ENCODE measurements at regions not wholly inside any gene's neighbourhood (a gene's known extent, or its start where the extent isn't known, plus 50 kb on each side); places are given as distances from the start of the nearest gene placed in this dataset.

DNA sequence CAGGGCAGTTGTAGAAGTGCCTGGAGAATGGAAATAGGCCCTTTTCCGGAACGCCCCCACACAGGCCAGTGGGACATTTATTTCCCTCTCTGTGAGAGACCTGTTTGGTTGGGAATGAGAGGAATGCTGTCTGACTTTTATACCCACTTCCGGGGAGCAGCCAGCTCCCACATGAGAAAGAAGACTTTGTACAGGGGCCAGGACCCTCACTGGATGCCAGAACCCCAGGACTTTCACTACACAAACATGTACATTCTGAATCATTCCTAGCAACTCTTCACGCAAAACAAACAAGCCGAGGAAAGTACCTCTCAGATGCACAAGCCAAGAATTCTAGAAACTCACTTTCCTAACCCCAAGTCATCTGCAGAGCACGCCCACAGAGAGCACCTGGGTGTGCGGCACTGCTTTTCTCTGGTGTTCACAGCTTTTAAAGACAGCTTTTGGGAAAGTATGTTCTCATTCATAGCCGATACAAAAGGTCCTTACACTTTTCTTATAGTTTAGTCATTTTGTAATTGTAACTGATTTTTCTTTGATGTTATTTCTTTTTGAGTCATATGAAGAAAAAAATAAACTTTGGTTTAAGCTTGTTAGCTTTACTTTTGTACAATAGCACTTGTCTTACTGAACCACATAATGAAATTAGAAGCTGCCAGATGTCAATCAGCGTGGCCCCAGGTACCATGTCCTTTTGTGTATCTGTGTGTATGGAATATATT lies 856.1 kb upstream of the ID2 start:
- Histone ChIP-seq H3K9me1 (ENCODE audit: control insufficient read depth, insufficient read depth, low read length) (no peaks in the 10 kb centered on the region), H3K9ac (ENCODE audit: insufficient read depth in 1 of 2, low read depth in 2 of 2, low read length in 2 of 2) (no peak overlapping the region), H3K4me1 (replicated peaks in 1 of 2; ENCODE audit: control insufficient read depth in 2 of 2, insufficient read depth in 2 of 2, low read length in 2 of 2) (no peaks in the 10 kb centered on the region), H3K79me2 (ENCODE audit: control insufficient read depth, insufficient read depth, low read length) (no peaks in the 10 kb centered on the region), H3K27ac (ENCODE audit: extremely low read depth, low read depth, low read length) (no peak overlapping the region), H3K9me3 (replicated peaks; ENCODE audit: control insufficient read depth, insufficient read depth, low read depth, low read length) (no peaks in the 10 kb centered on the region), H4K20me1 (replicated peaks; ENCODE audit: control insufficient read depth, insufficient read depth, low read length) (no peaks in the 10 kb centered on the region), H3K36me3 (ENCODE audit: control insufficient read depth, insufficient read depth, low read length) (no peaks in the 10 kb centered on the region), H3K27me3 (ENCODE audit: control insufficient read depth in 2 of 2, insufficient read depth in 2 of 2, low read length in 2 of 2) (no peaks in the 10 kb centered on the region), H2AFZ (ENCODE audit: low read depth, low read length) (no peak overlapping the region), H3K4me2 (ENCODE audit: insufficient read depth, low read length) (no peak overlapping the region), H3K4me3 (no peak overlapping the region)
- in situ Hi-C loops (cut with MboI) (no loop called here), intact Hi-C loops (cut with micrococcal nuclease) (no loop called here)
- BruUV-seq (replicated peaks): no TSS peak
- FAIRE-seq (no peak), DNase-seq (ENCODE audit: extremely low read depth in 1 of 4, low spot score in 3 of 4) (no peak), ATAC-seq (no peak)
- TF ChIP-seq EP300 (IDR thresholded peaks at IDR 0.05; ENCODE audit: low read length) (no peak), SRF (CRISPR knock-in tag; IDR thresholded peaks at IDR 0.05) (no peak), TAL1 (IDR thresholded peaks at IDR 0.05) (no peak), KLF13 (tag; IDR thresholded peaks at IDR 0.05; ENCODE audit: borderline replicate concordance, low read depth) (no peak), ZNF655 (CRISPR knock-in tag; IDR thresholded peaks at IDR 0.05) (no peak), POLR2G (IDR thresholded peaks at IDR 0.05; ENCODE audit: low read depth, low read length) (no peak), BRF2 (IDR thresholded peaks at IDR 0.05; ENCODE audit: borderline replicate concordance, insufficient read depth, insufficient read length) (no peak), LCOR (CRISPR knock-in tag; IDR thresholded peaks at IDR 0.05) (no peak), RBM34 (IDR thresholded peaks at IDR 0.05; ENCODE audit: borderline replicate concordance, insufficient read depth, low read length) (no peak), HCFC1 (IDR thresholded peaks at IDR 0.05; ENCODE audit: low read depth, low read length) (no peak), ZNF354B (CRISPR knock-in tag; IDR thresholded peaks at IDR 0.05) (no peak)
- TF ChIP-seq, protein P1, sequence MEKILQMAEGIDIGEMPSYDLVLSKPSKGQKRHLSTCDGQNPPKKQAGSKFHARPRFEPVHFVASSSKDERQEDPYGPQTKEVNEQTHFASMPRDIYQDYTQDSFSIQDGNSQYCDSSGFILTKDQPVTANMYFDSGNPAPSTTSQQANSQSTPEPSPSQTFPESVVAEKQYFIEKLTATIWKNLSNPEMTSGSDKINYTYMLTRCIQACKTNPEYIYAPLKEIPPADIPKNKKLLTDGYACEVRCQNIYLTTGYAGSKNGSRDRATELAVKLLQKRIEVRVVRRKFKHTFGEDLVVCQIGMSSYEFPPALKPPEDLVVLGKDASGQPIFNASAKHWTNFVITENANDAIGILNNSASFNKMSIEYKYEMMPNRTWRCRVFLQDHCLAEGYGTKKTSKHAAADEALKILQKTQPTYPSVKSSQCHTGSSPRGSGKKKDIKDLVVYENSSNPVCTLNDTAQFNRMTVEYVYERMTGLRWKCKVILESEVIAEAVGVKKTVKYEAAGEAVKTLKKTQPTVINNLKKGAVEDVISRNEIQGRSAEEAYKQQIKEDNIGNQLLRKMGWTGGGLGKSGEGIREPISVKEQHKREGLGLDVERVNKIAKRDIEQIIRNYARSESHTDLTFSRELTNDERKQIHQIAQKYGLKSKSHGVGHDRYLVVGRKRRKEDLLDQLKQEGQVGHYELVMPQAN (IDR thresholded peaks at IDR 0.05; ENCODE audit: borderline replicate concordance): no peak
- CTCF ChIA-PET (ENCODE audit: low intra/inter-chr PET ratio): no interaction called here
- under 1% methylated on average over 9 of the region's 9 CpGs for WGBS (ENCODE audit: insufficient coverage, low coverage, missing lambda C conversion rate)
- POLR2A ChIA-PET: interaction anchor here (0.6 kb wide), 1 partner anchor 106 kb away, joined by 3 read pairs; no protein-coding TSS in a partner anchor

All from K562 (cell line).